GM12892 (cell line): ENCODE measurements at regions not wholly inside any gene's neighbourhood (a gene's known extent, or its start where the extent isn't known, plus 50 kb on each side); places are given as distances from the start of the nearest gene placed in this dataset.

Experiments used
- DNase-seq: peaks from one replicate; pipeline ENCODE4 v3.0.0; 2011; ENCODE audit not compliant: insufficient read length
- FAIRE-seq: peaks from 2 replicates; lab custom pipeline; 2011; peaks lifted over from hg19 to GRCh38; lab: Jason Lieb, UNC
- POLR2A ChIP-seq: IDR thresholded peaks from 2 replicates; pipeline ENCODE4 v1.6.1; 2011; ENCODE audit warnings: low read depth, low read length, control low read depth
- POLR2AphosphoS5 ChIP-seq: IDR thresholded peaks from 2 replicates; pipeline ENCODE4 v1.6.1; 2011; ENCODE audit warnings: low read depth, low read length, control low read depth
- TAF1 ChIP-seq: IDR thresholded peaks from 2 replicates; pipeline ENCODE4 v1.6.1; 2011; ENCODE audit warnings: low read depth, mild to moderate bottlenecking, control low read depth, low read length, borderline replicate concordance

GRCh38 chr1:193426061-193426460 lies 239.6 kb upstream of the B3GALT2 start:
- no peak for FAIRE-seq

GRCh38 chr1:193421487-193421886 lies 235.1 kb upstream of the B3GALT2 start:
- TF ChIP-seq TAF1 (no peak), POLR2A (no peak), POLR2AphosphoS5 (no peak)
- DNase-seq (no peak), FAIRE-seq (no peak)

More at GRCh38 chr1:193426061-193426460, 239.6 kb upstream of the B3GALT2 start:
- no peak for TF ChIP-seq POLR2A
- TF ChIP-seq POLR2AphosphoS5 = no peak
- no peak for TF ChIP-seq TAF1
- DNase-seq = no peak

- DNase-seq (no peak), FAIRE-seq (no peak)
- TF ChIP-seq POLR2A (no peak), POLR2AphosphoS5 (no peak), TAF1 (no peak)
Observed at GRCh38 chr1:193419295-193419694, 232.9 kb upstream of the B3GALT2 start.

GRCh38 chr1:193418745-193419058 lies 232.3 kb upstream of the B3GALT2 start:
- FAIRE-seq (no peak), DNase-seq (no peak)
- TF ChIP-seq TAF1 (no peak), POLR2A (no peak), POLR2AphosphoS5 (no peak)

- FAIRE-seq (no peak), DNase-seq (no peak)
- no peak for TF ChIP-seq POLR2A
- no peak for TF ChIP-seq TAF1
- TF ChIP-seq POLR2AphosphoS5 = no peak
Observed at GRCh38 chr1:193417945-193418744, 231.7 kb upstream of the B3GALT2 start.

- DNase-seq = no peak
- no peak for TF ChIP-seq POLR2A
- no peak for TF ChIP-seq POLR2AphosphoS5
- TF ChIP-seq TAF1 = no peak
- FAIRE-seq = no peak
Observed at GRCh38 chr1:193417403-193417802, 231.0 kb upstream of the B3GALT2 start.

- DNase-seq (no peak), FAIRE-seq (no peak)
Observed at GRCh38 chr1:193416226-193417024, 230.0 kb upstream of the B3GALT2 start.

GRCh38 chr1:193415256-193415655 lies 228.8 kb upstream of the B3GALT2 start:
- TF ChIP-seq TAF1 = no peak
- no peak for TF ChIP-seq POLR2AphosphoS5
- TF ChIP-seq POLR2A = no peak
- no peak for FAIRE-seq
- no peak for DNase-seq

More at GRCh38 chr1:193416226-193417024, 230.0 kb upstream of the B3GALT2 start:
- TF ChIP-seq POLR2A (no peak), POLR2AphosphoS5 (no peak), TAF1 (no peak)

- DNase-seq (no peak), FAIRE-seq (no peak)
- TF ChIP-seq POLR2A = no peak
- TF ChIP-seq POLR2AphosphoS5 = no peak
Observed at GRCh38 chr1:193413376-193413775, 227.0 kb upstream of the B3GALT2 start.

GRCh38 chr1:193412748-193413147 lies 226.3 kb upstream of the B3GALT2 start:
- TF ChIP-seq POLR2A (no peak), TAF1 (no peak), POLR2AphosphoS5 (no peak)
- DNase-seq (no peak), FAIRE-seq (no peak)

GRCh38 chr1:193411714-193412113 lies 225.3 kb upstream of the B3GALT2 start:
- TF ChIP-seq POLR2AphosphoS5 (no peak), POLR2A (no peak), TAF1 (no peak)
- FAIRE-seq = no peak
- no peak for DNase-seq
